PC-3 (cell line): ENCODE measurements at regions not wholly inside any gene's neighbourhood (a gene's known extent, or its start where the extent isn't known, plus 50 kb on each side); places are given as distances from the start of the nearest gene placed in this dataset.
A peak's percentile ranks its signal among the peaks of the same experiment; 100 is the strongest.

Experiments
- ATAC-seq: fragments of 200-7000 bp; cut with Tn5 transposase; 2 replicates; pipeline ENCODE4 v1.9.1; 2020; ENCODE audit warnings: mild to moderate bottlenecking, moderate library complexity
- BruUV-seq: library from RNA; stranded (reverse); fragments of 400-500 nt; replicated peaks from 2 replicates; lab custom pipeline; 2021; lab: Mats Ljungman, UMichigan
- CTCF ChIA-PET: fragments of 300-600 bp; sonication (Branson Sonifier 250); formaldehyde crosslinking; loops from one replicate; lab custom pipeline; 2022; ENCODE audit warnings: antibody characterized with exemption; lab: Charles Lee
- POLR2A ChIA-PET: fragments of 300-600 bp; sonication (Branson Sonifier 250); formaldehyde crosslinking; loops from one replicate; lab custom pipeline; 2022; ENCODE audit warnings: antibody characterized with exemption; ENCODE audit not compliant: unreplicated experiment; lab: Charles Lee
- DNase-seq: peaks from one replicate; pipeline ENCODE4 v3.0.0-alpha.2; 2015
- H2AFZ ChIP-seq: fragments of 300-600 bp; sonication (generic); 2 replicates; pipeline ENCODE4 v1.6.0; 2016; ENCODE audit warnings: antibody characterized with exemption, low read length
- H3F3A ChIP-seq: fragments of 300-600 bp; sonication (generic); one replicate; pipeline ENCODE4 v1.6.0; 2017; ENCODE audit warnings: antibody characterized with exemption, low read length, control low read depth, mild to moderate bottlenecking; ENCODE audit not compliant: unreplicated experiment
- H3K27ac ChIP-seq: fragments of 300-600 bp; sonication (generic); 2 replicates; pipeline ENCODE4 v1.5.1; 2016; ENCODE audit warnings: mild to moderate bottlenecking, low read length
- H3K27me3 ChIP-seq: fragments of 300-600 bp; sonication (generic); 2 replicates; pipeline ENCODE4 v1.6.1; 2016; ENCODE audit warnings: low read length, mixed read lengths
- H3K36me3 ChIP-seq: fragments of 300-600 bp; sonication (generic); 2 replicates; pipeline ENCODE4 v1.6.1; 2016; ENCODE audit warnings: low read depth, mixed run types, low read length, mixed read lengths
- H3K4me1 ChIP-seq: fragments of 300-600 bp; sonication (generic); 2 replicates; pipeline ENCODE4 v1.5.1; 2016; ENCODE audit warnings: low read length; ENCODE audit not compliant: insufficient read depth
- H3K4me2 ChIP-seq: fragments of 300-600 bp; sonication (generic); 2 replicates; pipeline ENCODE4 v1.6.0; 2016; ENCODE audit warnings: low read length
- H3K4me3 ChIP-seq: fragments of 300-600 bp; sonication (generic); 2 replicates; pipeline ENCODE4 v1.5.1; 2016; ENCODE audit warnings: mild to moderate bottlenecking, low read length, mixed read lengths
- H3K79me2 ChIP-seq: fragments of 300-600 bp; sonication (generic); 2 replicates; pipeline ENCODE4 v1.6.1; 2017; ENCODE audit warnings: low read length, mixed read lengths
- H3K9ac ChIP-seq: fragments of 300-600 bp; sonication (generic); 2 replicates; pipeline ENCODE4 v1.6.0; 2016; ENCODE audit warnings: mild to moderate bottlenecking, low read length
- H3K9me2 ChIP-seq: fragments of 300-600 bp; sonication (generic); replicated peaks from 2 replicates; pipeline ENCODE4 v1.6.1; 2016; ENCODE audit warnings: mixed run types, low read length, mixed read lengths
- H3K9me3 ChIP-seq: fragments of 300-600 bp; sonication (generic); 2 replicates; pipeline ENCODE4 v1.6.1; 2016; ENCODE audit warnings: low read length, mixed read lengths
- H4K20me1 ChIP-seq: fragments of 300-600 bp; sonication (generic); 2 replicates; pipeline ENCODE4 v1.6.1; 2016; ENCODE audit warnings: low read length, mixed read lengths
- CTCF ChIP-seq: fragments of 300-600 bp; sonication (generic); conservative IDR thresholded peaks from 2 replicates; pipeline ENCODE4 v1.5.1; 2017; ENCODE audit warnings: antibody characterized with exemption, low read depth, mild to moderate bottlenecking, low read length
- EZH2 ChIP-seq: fragments of 300-600 bp; sonication (generic); IDR thresholded peaks from one replicate; pipeline ENCODE4 v1.6.1; 2017; ENCODE audit warnings: antibody characterized with exemption, mild to moderate bottlenecking, low read length; ENCODE audit not compliant: unreplicated experiment
- EZH2phosphoT487 ChIP-seq: fragments of 300-600 bp; sonication (generic); IDR thresholded peaks from 2 replicates; pipeline ENCODE4 v1.6.1; 2018; ENCODE audit warnings: mild to moderate bottlenecking, antibody characterized with exemption, low read length, borderline replicate concordance
- intact Hi-C: fragments of 100-400 bp; cut with micrococcal nuclease; formaldehyde crosslinking; loops from 2 replicates; pipeline ENCODE4 v1.9.0; 2023

GRCh38 chr6:14500809-14501208 lies 383.2 kb downstream of the CD83 start:
- H3F3A ChIP-seq = no peaks in the 10 kb centered on the region
- no peaks in the 10 kb centered on the region for H3K79me2 ChIP-seq
- no TSS peak for BruUV-seq
- H3K4me2 ChIP-seq = no peak overlapping the region
- no peak overlapping the region for H3K4me3 ChIP-seq
- H3K9me3 ChIP-seq = no peaks in the 10 kb centered on the region
- H3K9me2 ChIP-seq = no peaks in the 10 kb centered on the region
- no peaks in the 10 kb centered on the region for H4K20me1 ChIP-seq
- ATAC-seq (no peak), DNase-seq (no peak)
- POLR2A ChIA-PET = no interaction called here
- intact Hi-C loops = no loop called here
- no peak overlapping the region for H3K9ac ChIP-seq
- no peaks in the 10 kb centered on the region for H3K36me3 ChIP-seq
- CTCF ChIA-PET = no interaction called here
- peaks cover 11% of the 10 kb centered on the region for H3K4me1 ChIP-seq
- H3K27me3 ChIP-seq = no peaks in the 10 kb centered on the region
- no peak for TF ChIP-seq EZH2
- no peak for TF ChIP-seq EZH2phosphoT487
- no peak for TF ChIP-seq CTCF
- no peak overlapping the region for H3K27ac ChIP-seq
- no peak overlapping the region for H2AFZ ChIP-seq

- Histone ChIP-seq H3K9me3 (no peaks in the 10 kb centered on the region), H2AFZ (no peak overlapping the region), H4K20me1 (no peaks in the 10 kb centered on the region), H3F3A (no peaks in the 10 kb centered on the region), H3K4me1 (peaks cover 11% of the 10 kb centered on the region), H3K79me2 (no peaks in the 10 kb centered on the region), H3K9me2 (no peaks in the 10 kb centered on the region), H3K36me3 (no peaks in the 10 kb centered on the region), H3K4me2 (no peak overlapping the region), H3K27me3 (no peaks in the 10 kb centered on the region), H3K27ac (no peak overlapping the region), H3K4me3 (no peak overlapping the region), H3K9ac (no peak overlapping the region)
- TF ChIP-seq EZH2phosphoT487 (no peak), EZH2 (no peak), CTCF (no peak)
- intact Hi-C loops = no loop called here
- ATAC-seq (no peak), DNase-seq (no peak)
- POLR2A ChIA-PET = no interaction called here
- BruUV-seq = no TSS peak
- CTCF ChIA-PET = no interaction called here
Observed at GRCh38 chr6:14501240-14501639, 383.7 kb downstream of the CD83 start.

GRCh38 chr6:14501914-14502313 lies 384.3 kb downstream of the CD83 start:
- intact Hi-C loops = no loop called here
- ChIA-PET POLR2A (no interaction called here), CTCF (no interaction called here)
- Histone ChIP-seq H3K36me3 (no peaks in the 10 kb centered on the region), H4K20me1 (no peaks in the 10 kb centered on the region), H3K4me1 (peaks cover 11% of the 10 kb centered on the region), H3K27ac (no peak overlapping the region), H3K27me3 (no peaks in the 10 kb centered on the region), H3K9me2 (no peaks in the 10 kb centered on the region), H3K4me3 (no peak overlapping the region), H2AFZ (no peak overlapping the region), H3K9me3 (no peaks in the 10 kb centered on the region), H3K4me2 (no peak overlapping the region), H3F3A (no peaks in the 10 kb centered on the region), H3K79me2 (no peaks in the 10 kb centered on the region), H3K9ac (no peak overlapping the region)
- no TSS peak for BruUV-seq
- DNase-seq (peak; percentile 10), ATAC-seq (no peak)
- TF ChIP-seq CTCF (no peak), EZH2phosphoT487 (no peak), EZH2 (no peak)
